Ishikawa (cell line): ENCODE measurements at regions not wholly inside any gene's neighbourhood (a gene's known extent, or its start where the extent isn't known, plus 50 kb on each side); places are given as distances from the start of the nearest gene placed in this dataset.
A peak's percentile ranks its signal among the peaks of the same experiment; 100 is the strongest.

Experiments used
- CEBPB ChIP-seq: IDR thresholded peaks from 2 replicates; pipeline ENCODE4 v1.6.1; 2012
- CREB1 ChIP-seq: IDR thresholded peaks from 2 replicates; pipeline ENCODE4 v1.6.1; 2012; ENCODE audit warnings: low read depth
- EGR1 ChIP-seq: IDR thresholded peaks from 2 replicates; pipeline ENCODE4 v1.6.1; 2012
- EP300 ChIP-seq: IDR thresholded peaks from 2 replicates; pipeline ENCODE4 v1.6.1; 2012; ENCODE audit warnings: borderline replicate concordance
- FOXM1 ChIP-seq: IDR thresholded peaks from 2 replicates; pipeline ENCODE4 v1.6.1; 2012; ENCODE audit warnings: low read depth, borderline replicate concordance
- NFIC ChIP-seq: IDR thresholded peaks from 2 replicates; pipeline ENCODE4 v1.6.1; 2012
- RAD21 ChIP-seq: IDR thresholded peaks from 2 replicates; pipeline ENCODE4 v1.6.1; 2012; ENCODE audit warnings: low read depth
- TAF1 ChIP-seq: IDR thresholded peaks from 2 replicates; pipeline ENCODE4 v1.6.1; 2012; ENCODE audit warnings: low read depth, mild to moderate bottlenecking
- TCF12 ChIP-seq: IDR thresholded peaks from 2 replicates; pipeline ENCODE4 v1.6.1; 2012; ENCODE audit warnings: low read depth
- TEAD4 ChIP-seq: IDR thresholded peaks from 2 replicates; pipeline ENCODE4 v1.6.1; 2012
- YY1 ChIP-seq: IDR thresholded peaks from 2 replicates; pipeline ENCODE4 v1.6.1; 2012; ENCODE audit warnings: low read depth
- ZBTB7A ChIP-seq: IDR thresholded peaks from 2 replicates; pipeline ENCODE4 v1.6.1; 2012; ENCODE audit warnings: low read depth
- TF ChIP-seq, protein P1 (sequence below): IDR thresholded peaks from 2 replicates; pipeline ENCODE4 v1.6.1; 2012
- TF ChIP-seq, protein P2 (sequence below): IDR thresholded peaks from 2 replicates; pipeline ENCODE4 v1.6.1; 2012; ENCODE audit warnings: low read depth, mild to moderate bottlenecking
- TF ChIP-seq, protein P3 (sequence below): IDR thresholded peaks from 2 replicates; pipeline ENCODE4 v1.6.1; 2012

DNA sequence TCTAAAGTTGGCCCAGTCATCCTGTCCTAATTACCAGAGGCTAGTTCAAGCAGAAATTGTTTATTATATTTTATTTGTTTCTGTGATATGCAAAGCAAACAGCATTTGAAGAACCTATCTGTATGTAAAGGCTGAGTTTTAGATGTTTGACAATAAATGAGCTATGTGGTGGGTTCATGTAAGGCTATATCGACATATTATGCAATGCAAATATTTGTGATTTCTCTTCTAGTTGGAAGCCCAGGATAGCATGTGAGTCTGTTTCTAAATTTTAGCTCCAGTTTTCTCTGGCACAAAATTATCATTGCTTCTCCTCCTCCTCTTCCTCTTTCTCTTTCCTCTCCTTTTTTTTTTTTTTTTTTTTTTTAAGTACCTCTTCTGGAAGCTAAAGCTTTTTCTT is 263.2 kb upstream of the LMCD1 start:
- no peak for TF ChIP-seq TAF1
- no peak for TF ChIP-seq EGR1
- no peak for TF ChIP-seq TEAD4
- TF ChIP-seq, protein P1, sequence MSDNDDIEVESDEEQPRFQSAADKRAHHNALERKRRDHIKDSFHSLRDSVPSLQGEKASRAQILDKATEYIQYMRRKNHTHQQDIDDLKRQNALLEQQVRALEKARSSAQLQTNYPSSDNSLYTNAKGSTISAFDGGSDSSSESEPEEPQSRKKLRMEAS = no peak
- no peak for TF ChIP-seq NFIC
- TF ChIP-seq YY1 = no peak
- TF ChIP-seq, protein P2, sequence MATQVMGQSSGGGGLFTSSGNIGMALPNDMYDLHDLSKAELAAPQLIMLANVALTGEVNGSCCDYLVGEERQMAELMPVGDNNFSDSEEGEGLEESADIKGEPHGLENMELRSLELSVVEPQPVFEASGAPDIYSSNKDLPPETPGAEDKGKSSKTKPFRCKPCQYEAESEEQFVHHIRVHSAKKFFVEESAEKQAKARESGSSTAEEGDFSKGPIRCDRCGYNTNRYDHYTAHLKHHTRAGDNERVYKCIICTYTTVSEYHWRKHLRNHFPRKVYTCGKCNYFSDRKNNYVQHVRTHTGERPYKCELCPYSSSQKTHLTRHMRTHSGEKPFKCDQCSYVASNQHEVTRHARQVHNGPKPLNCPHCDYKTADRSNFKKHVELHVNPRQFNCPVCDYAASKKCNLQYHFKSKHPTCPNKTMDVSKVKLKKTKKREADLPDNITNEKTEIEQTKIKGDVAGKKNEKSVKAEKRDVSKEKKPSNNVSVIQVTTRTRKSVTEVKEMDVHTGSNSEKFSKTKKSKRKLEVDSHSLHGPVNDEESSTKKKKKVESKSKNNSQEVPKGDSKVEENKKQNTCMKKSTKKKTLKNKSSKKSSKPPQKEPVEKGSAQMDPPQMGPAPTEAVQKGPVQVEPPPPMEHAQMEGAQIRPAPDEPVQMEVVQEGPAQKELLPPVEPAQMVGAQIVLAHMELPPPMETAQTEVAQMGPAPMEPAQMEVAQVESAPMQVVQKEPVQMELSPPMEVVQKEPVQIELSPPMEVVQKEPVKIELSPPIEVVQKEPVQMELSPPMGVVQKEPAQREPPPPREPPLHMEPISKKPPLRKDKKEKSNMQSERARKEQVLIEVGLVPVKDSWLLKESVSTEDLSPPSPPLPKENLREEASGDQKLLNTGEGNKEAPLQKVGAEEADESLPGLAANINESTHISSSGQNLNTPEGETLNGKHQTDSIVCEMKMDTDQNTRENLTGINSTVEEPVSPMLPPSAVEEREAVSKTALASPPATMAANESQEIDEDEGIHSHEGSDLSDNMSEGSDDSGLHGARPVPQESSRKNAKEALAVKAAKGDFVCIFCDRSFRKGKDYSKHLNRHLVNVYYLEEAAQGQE = no peak
- no peak for TF ChIP-seq ZBTB7A
- TF ChIP-seq CREB1 = no peak
- TF ChIP-seq RAD21 = no peak
- no peak for TF ChIP-seq TCF12
- no peak for TF ChIP-seq EP300

DNA sequence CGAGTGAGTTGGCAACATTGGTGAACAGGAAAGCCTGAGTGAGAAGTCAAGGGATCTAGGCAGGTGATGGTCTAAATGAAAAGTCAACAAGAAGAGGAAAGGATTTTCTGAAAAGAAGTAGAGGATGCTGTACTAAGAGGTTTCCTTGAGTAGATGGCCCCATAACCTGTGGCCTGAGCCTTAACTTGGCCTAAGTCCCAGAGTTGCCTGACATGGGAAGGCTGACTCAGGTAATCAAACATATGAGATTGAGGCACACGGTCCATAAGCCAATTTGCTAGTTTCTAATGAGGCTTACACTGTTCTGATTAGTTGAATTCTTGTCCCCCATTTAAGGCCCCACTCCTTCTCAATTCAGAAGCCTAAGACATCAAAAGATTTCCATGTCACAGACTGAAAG is 262.5 kb upstream of the LMCD1 start:
- TF ChIP-seq TAF1 = no peak
- no peak for TF ChIP-seq EGR1
- TF ChIP-seq CREB1 = no peak
- TF ChIP-seq TEAD4 = no peak
- no peak for TF ChIP-seq TCF12
- TF ChIP-seq, protein P3, sequence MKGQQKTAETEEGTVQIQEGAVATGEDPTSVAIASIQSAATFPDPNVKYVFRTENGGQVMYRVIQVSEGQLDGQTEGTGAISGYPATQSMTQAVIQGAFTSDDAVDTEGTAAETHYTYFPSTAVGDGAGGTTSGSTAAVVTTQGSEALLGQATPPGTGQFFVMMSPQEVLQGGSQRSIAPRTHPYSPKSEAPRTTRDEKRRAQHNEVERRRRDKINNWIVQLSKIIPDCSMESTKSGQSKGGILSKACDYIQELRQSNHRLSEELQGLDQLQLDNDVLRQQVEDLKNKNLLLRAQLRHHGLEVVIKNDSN = no peak
- TF ChIP-seq YY1 = no peak
- no peak for TF ChIP-seq RAD21
- no peak for TF ChIP-seq NFIC
- TF ChIP-seq ZBTB7A = no peak
- TF ChIP-seq EP300 = no peak

DNA sequence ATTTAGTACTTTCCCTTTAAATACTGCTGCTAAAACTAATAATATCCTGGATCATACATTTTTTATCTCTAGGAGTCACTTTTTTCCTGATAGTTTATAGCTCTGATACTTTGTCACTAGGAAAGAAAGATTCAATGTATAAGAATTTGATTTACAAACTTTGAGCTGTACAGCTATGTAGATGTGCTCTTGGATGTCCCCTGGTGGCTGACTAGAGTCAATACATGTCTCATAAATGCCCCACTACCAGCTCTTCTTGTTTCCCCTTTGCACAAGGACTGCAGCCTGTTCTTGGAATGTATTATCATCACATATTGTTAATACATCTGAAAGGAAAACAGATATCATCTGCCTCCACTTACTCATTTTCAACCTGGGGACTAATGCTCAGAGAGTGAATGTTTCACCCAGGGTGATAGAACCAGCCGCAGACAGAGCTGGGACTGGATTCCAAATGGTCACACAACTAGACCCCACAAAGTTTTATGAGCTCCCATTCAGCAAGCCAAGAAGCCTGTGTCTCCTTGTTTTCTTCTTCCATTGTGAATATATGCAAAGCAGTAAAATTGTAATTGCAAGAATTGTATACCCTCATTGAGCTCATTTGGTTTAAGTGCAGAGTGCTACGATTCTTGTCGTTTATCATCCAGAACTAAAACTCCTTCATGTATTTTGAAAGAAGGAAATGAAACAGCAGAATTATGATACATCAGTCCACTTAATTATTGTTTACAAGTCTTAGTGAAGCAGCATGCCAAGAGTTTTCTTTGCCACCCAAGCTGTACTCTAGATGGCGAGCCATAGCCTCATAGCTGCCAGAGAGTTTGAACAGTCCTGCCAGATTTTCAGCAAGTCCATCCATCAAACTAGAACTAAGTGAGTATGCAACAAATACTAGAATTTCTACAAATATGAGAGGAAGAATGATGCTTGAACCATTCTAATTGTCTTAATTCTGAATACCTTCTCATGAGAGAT is 261.6 kb upstream of the LMCD1 start:
- no peak for TF ChIP-seq TEAD4
- TF ChIP-seq ZBTB7A = no peak
- TF ChIP-seq, protein P3 = no peak
- TF ChIP-seq NFIC = no peak
- peak; percentile 53 for TF ChIP-seq RAD21
- no peak for TF ChIP-seq EGR1

DNA sequence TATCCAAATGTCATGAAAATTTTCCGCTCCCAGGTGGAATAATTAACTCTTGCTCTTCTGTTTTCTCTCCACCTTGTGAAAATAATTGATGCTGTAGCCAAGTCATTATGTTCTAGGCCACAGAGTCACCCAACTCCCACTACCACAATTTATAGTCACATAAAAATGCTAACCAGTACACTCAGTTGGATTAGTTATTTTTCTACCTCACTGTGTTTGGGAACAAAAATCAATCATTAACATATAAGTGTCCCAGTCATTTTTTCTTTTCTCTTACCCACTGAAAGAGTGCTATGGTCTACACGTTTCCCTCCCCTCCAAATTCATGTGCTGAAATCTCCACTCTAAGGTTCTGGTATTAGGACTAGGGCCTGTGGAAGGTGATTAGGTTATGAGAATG is 255.6 kb upstream of the LMCD1 start:
- TF ChIP-seq, protein P2 = no peak
- no peak for TF ChIP-seq FOXM1
- no peak for TF ChIP-seq TEAD4
- TF ChIP-seq CEBPB = no peak
- no peak for TF ChIP-seq RAD21
- no peak for TF ChIP-seq TAF1
- TF ChIP-seq, protein P3 = no peak
- no peak for TF ChIP-seq YY1
- no peak for TF ChIP-seq NFIC
- TF ChIP-seq ZBTB7A = no peak
- no peak for TF ChIP-seq EP300
- no peak for TF ChIP-seq CREB1
- no peak for TF ChIP-seq TCF12
- TF ChIP-seq, protein P1 = no peak
- TF ChIP-seq EGR1 = no peak

DNA sequence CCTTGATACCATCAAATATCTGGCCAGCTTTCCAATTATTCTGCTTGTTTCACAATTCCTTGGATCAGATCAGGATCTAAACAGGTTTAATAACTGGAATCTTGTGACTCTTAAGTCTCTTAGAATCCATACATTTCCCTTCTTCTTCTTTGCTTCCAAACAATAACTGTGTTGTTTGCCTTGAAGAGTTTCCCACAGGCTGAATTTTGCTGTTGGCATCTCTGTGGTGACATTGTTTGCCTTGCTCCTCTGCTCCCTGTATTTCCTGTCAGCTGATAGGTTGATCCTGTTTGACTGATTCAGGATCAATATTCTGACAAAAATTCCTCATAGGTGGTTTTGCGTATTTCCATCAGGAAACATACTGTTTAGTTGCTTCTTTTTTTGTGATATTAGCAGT is 248.4 kb upstream of the LMCD1 start:
- TF ChIP-seq EP300 = no peak
- TF ChIP-seq, protein P3 = no peak
- TF ChIP-seq RAD21 = no peak
- TF ChIP-seq CEBPB = no peak
- TF ChIP-seq, protein P2 = no peak
- no peak for TF ChIP-seq ZBTB7A
- TF ChIP-seq TCF12 = no peak
- TF ChIP-seq, protein P1 = no peak
- TF ChIP-seq TAF1 = no peak
